ENCODE measurements at regions not wholly inside any gene's neighbourhood (a gene's known extent, or its start where the extent isn't known, plus 50 kb on each side); places are given as distances from the start of the nearest gene placed in this dataset.

DNA sequence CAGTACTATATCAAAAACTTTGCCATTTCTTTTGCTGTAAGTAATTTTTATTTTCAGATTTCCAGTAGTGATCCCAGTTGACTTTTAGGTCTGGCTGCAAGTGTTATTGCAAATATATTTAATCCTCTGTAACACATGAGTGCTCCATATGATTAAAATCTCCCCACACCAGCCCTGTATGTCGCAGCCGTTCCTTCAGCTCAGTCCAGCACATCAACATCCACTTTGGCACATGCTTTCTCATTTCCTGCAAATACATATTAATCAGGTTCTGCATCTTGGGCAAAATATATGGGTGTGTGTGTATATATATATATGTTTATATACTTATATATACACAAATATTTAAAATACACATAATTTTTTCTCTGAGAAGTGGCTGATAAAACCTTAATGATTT is 919.5 kb downstream of the JRKL start:
- Mint-ChIP-seq H3K27ac (no peak overlapping the region), H3K9me3 (ENCODE audit: low read depth) (no peaks in the 10 kb centered on the region), H3K4me3 (ENCODE audit: low read depth) (no peak overlapping the region), H3K27me3 (no peaks in the 10 kb centered on the region), H3K4me1 (ENCODE audit: low read depth) (peaks cover 2% of the 10 kb centered on the region), H3K36me3 (ENCODE audit: insufficient read depth) (no peaks in the 10 kb centered on the region)
- TF ChIP-seq, protein P1, sequence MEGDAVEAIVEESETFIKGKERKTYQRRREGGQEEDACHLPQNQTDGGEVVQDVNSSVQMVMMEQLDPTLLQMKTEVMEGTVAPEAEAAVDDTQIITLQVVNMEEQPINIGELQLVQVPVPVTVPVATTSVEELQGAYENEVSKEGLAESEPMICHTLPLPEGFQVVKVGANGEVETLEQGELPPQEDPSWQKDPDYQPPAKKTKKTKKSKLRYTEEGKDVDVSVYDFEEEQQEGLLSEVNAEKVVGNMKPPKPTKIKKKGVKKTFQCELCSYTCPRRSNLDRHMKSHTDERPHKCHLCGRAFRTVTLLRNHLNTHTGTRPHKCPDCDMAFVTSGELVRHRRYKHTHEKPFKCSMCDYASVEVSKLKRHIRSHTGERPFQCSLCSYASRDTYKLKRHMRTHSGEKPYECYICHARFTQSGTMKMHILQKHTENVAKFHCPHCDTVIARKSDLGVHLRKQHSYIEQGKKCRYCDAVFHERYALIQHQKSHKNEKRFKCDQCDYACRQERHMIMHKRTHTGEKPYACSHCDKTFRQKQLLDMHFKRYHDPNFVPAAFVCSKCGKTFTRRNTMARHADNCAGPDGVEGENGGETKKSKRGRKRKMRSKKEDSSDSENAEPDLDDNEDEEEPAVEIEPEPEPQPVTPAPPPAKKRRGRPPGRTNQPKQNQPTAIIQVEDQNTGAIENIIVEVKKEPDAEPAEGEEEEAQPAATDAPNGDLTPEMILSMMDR (IDR thresholded peaks at IDR 0.05; ENCODE audit: unreplicated experiment), result no peak
- no peak for DNase-seq (ENCODE audit: low spot score, unreplicated experiment)

DNA sequence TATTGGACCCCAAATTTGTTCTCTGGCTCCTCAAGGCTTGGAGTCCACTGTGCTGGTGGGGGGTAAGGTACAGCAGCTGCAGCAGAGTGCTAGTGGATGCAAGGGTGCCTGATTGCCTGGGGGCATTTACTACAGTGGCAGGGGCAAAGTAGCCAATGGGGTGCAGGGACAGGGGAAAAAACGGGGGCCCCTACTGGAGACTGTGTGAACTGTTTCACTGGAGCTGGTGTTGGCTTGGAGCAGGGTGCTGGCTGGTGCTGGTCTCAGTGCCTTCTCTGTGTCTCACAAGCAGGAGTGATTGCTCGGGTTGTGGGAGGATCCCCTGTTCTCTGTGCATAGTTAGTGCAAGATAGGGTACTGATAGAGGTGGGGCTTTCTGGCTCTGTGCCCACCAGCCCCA is 935.9 kb downstream of the JRKL start:
- no peaks in the 10 kb centered on the region for H3K36me3 Mint-ChIP-seq (ENCODE audit: insufficient read depth)
- DNase-seq (ENCODE audit: low spot score, unreplicated experiment), result no peak
- no peak overlapping the region for H3K27ac Mint-ChIP-seq
- no peaks in the 10 kb centered on the region for H3K4me1 Mint-ChIP-seq (ENCODE audit: low read depth)
- peaks cover 18% of the 10 kb centered on the region for H3K9me3 Mint-ChIP-seq (ENCODE audit: low read depth)
- no peak overlapping the region for H3K4me3 Mint-ChIP-seq (ENCODE audit: low read depth)
- TF ChIP-seq, protein P1 (IDR thresholded peaks at IDR 0.05; ENCODE audit: unreplicated experiment), result no peak
- H3K27me3 Mint-ChIP-seq, result no peaks in the 10 kb centered on the region

DNA sequence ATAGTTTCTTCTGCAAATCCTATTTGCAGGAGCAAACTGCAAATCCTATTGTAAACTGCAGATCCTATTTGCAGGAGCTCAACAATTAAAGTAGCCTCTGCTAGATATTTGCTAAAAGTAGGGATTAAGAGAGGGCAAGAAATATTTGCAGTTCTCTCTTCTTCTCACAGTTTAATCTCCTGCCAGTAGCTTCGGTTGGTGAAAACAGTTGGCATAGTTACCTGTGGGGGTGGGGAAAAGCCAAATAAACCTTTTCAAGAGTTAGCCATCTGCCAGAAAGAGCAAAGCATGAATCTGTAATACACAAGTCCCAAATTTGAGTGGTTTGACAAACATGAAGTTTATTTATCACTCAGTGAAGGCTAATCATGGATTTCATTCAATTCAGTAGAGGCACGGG is 942.5 kb downstream of the JRKL start:
- no peak overlapping the region for H3K27ac Mint-ChIP-seq
- no peak overlapping the region for H3K4me3 Mint-ChIP-seq (ENCODE audit: low read depth)
- no peaks in the 10 kb centered on the region for H3K4me1 Mint-ChIP-seq (ENCODE audit: low read depth)
- no peaks in the 10 kb centered on the region for H3K27me3 Mint-ChIP-seq
- TF ChIP-seq, protein P1 (IDR thresholded peaks at IDR 0.05; ENCODE audit: unreplicated experiment), result no peak
- H3K36me3 Mint-ChIP-seq (ENCODE audit: insufficient read depth), result no peaks in the 10 kb centered on the region
- DNase-seq (ENCODE audit: low spot score, unreplicated experiment), result no peak
- H3K9me3 Mint-ChIP-seq (ENCODE audit: low read depth), result no peaks in the 10 kb centered on the region

DNA sequence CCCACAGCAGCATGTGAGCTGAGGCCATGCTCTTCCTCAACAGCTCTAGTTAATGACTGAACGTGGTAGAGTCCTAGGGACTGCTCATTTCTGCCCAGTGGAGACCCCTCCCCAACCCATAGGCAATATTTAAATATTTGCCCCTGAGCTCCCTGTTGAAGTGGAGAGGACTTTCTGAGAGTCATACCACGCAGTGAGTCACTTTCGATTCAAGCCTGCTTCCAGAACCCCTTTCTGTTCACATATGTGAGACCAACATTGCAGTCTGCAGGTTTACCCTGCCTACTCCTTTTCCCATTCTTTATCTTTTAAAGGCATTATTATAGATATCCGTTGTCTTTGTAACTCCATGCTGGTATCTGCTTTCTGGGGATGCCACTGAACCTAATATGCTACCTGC is 946.3 kb downstream of the JRKL start:
- Mint-ChIP-seq H3K4me3 (ENCODE audit: low read depth) (no peak overlapping the region), H3K4me1 (ENCODE audit: low read depth) (no peaks in the 10 kb centered on the region), H3K27me3 (no peaks in the 10 kb centered on the region), H3K9me3 (ENCODE audit: low read depth) (no peaks in the 10 kb centered on the region), H3K27ac (no peak overlapping the region), H3K36me3 (ENCODE audit: insufficient read depth) (no peaks in the 10 kb centered on the region)
- DNase-seq (ENCODE audit: low spot score, unreplicated experiment), result no peak
- TF ChIP-seq, protein P1 (IDR thresholded peaks at IDR 0.05; ENCODE audit: unreplicated experiment), result no peak

DNA sequence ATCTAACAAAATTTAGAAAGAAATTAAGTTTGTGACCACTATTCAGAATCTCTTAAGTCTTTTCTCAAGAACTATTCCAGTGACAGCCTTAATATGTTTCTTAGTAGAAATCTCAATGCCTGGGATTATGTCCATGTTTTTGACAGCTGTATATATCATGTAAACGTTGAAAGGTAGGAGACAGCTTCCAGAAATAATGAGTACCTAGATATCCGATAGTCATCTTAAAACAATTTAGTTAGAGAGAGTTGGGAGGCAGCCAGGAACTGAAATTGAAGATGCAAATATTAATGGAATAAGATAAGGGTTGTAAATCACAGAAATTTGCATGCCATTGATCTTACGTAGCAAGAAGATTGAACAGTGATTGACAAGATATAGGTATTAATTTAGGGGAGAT is 955.2 kb downstream of the JRKL start:
- peaks cover 6% of the 10 kb centered on the region for H3K9me3 Mint-ChIP-seq (ENCODE audit: low read depth)
- H3K4me3 Mint-ChIP-seq (ENCODE audit: low read depth), result no peak overlapping the region
- H3K27me3 Mint-ChIP-seq, result no peaks in the 10 kb centered on the region
- no peak for DNase-seq (ENCODE audit: low spot score, unreplicated experiment)
- no peaks in the 10 kb centered on the region for H3K36me3 Mint-ChIP-seq (ENCODE audit: insufficient read depth)
- no peaks in the 10 kb centered on the region for H3K4me1 Mint-ChIP-seq (ENCODE audit: low read depth)
- H3K27ac Mint-ChIP-seq, result no peak overlapping the region
- TF ChIP-seq, protein P1 (IDR thresholded peaks at IDR 0.05; ENCODE audit: unreplicated experiment), result no peak

Measured in progenitor cell of endocrine pancreas (in vitro differentiated cells).